Sigmoid colon (tissue), 6 donors: ENCODE measurements at regions not wholly inside any gene's neighbourhood (a gene's known extent, or its start where the extent isn't known, plus 50 kb on each side); places are given as distances from the start of the nearest gene placed in this dataset.

ENCODE experiments used
- DNase-seq: peaks from one replicate; pipeline ENCODE4 v3.0.0-alpha.2; 2019
- H3K27ac ChIP-seq, 4 donors: fragments of 200-600 bp; sonication (generic); one replicate each; pipeline ENCODE4 v1.5.1; 2016 to 2019; ENCODE audit warnings: mild to moderate bottlenecking in 1 of 4
- H3K27me3 ChIP-seq, 3 donors: fragments of 200-600 bp; sonication (generic); one replicate each; pipeline ENCODE4 v1.5.1; 2019; ENCODE audit warnings: mild to moderate bottlenecking in 1 of 3
- H3K36me3 ChIP-seq, 4 donors: fragments of 200-600 bp; sonication (generic); one replicate each; pipeline ENCODE4 v1.5.1; 2016 to 2019
- H3K4me1 ChIP-seq, 4 donors: fragments of 200-600 bp; sonication (generic); one replicate each; pipeline ENCODE4 v1.5.1; 2017 to 2019
- H3K4me3 ChIP-seq, 4 donors: fragments of 200-600 bp; sonication (generic); one replicate each; pipeline ENCODE4 v1.5.1; 2017 to 2019; ENCODE audit warnings: mild to moderate bottlenecking in 2 of 4, moderate library complexity in 1 of 4
- H3K9me3 ChIP-seq, 4 donors: fragments of 200-600 bp in 3 of 4; sonication (generic) in 3 of 4; one replicate each; pipeline versions ENCODE4 v1.5.1 to v1.6.1; 2013 to 2019
- EP300 ChIP-seq, 4 donors: sonication (generic); formaldehyde crosslinking; IDR thresholded peaks; one replicate each; pipeline ENCODE4 v1.6.1; 2017; ENCODE audit warnings: antibody characterized with exemption in 4 of 4
- POLR2A ChIP-seq, 2 donors: fragments of 450-650 bp; IDR thresholded peaks; one replicate each; pipeline ENCODE4 v1.6.1; 2016; ENCODE audit warnings: antibody characterized with exemption in 2 of 2, mild to moderate bottlenecking in 2 of 2, moderate library complexity in 2 of 2
- POLR2AphosphoS5 ChIP-seq, 4 donors: sonication (generic); formaldehyde crosslinking; IDR thresholded peaks; one replicate each; pipeline ENCODE4 v1.6.1; 2017; ENCODE audit warnings: antibody characterized with exemption in 4 of 4
- WGBS, 2 donors: extraction: QIAGEN DNeasy Blood & Tissue Kit; methylation state at CpG; one replicate each; pipeline ENCODE4 v1.1.7; 2013; 5-methylcytosine and 5-hydroxymethylcytosine counted together
- intact Hi-C: fragments of 100-400 bp; cut with DNase I; formaldehyde crosslinking; loops from one replicate; pipeline ENCODE4 v1.15.1; 2023
- TF ChIP-seq, protein P1 (sequence below), 4 experiments: fragments of 450-650 bp in 3 of 4; fragments of 200-600 bp in 1 of 4; IDR thresholded peaks; one replicate each; pipeline ENCODE4 v1.5.1; 2016 to 2019; ENCODE audit warnings: antibody characterized with exemption in 4 of 4, mild to moderate bottlenecking in 3 of 4, moderate library complexity in 2 of 4
- donor health status: healthy with polysubstance abuse.
- donor health status: healthy.

DNA sequence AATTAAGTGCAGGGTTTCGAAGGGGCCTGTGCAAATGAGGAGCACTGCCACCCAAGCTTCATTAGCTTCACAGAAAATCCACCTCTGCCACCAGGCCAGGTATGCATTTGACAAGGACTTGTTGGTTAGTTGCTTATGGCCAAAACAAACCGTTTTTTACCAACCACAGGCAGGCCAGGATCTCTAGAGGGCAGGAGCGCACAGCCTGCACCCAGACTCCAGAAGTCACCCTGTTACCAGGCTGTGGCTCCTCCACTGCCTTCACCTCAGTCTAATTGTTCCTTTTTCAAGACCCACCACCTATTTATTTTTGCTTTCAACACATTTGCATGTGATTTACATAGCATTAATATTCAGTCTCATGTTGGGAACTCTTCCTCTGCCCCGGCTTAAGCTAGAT lies 78.3 kb upstream of the HSPA9 start:
- Histone ChIP-seq H3K27me3 (no peaks in the 10 kb centered on the region), H3K4me1 (peaks cover 0 to 12% (median 10%) of the 10 kb centered on the region in 4 donors), H3K9me3 (no peaks in the 10 kb centered on the region), H3K36me3 (no peaks in the 10 kb centered on the region), H3K4me3 (no peak overlapping the region), H3K27ac (no peak overlapping the region)
- TF ChIP-seq POLR2AphosphoS5 (IDR thresholded peaks at IDR 0.05), result no peak
- no peak for DNase-seq
- intact Hi-C loops, result no loop called here
- WGBS, 2 donors, result 58 to 62% methylated on average over 4 of the region's 4 CpGs

DNA sequence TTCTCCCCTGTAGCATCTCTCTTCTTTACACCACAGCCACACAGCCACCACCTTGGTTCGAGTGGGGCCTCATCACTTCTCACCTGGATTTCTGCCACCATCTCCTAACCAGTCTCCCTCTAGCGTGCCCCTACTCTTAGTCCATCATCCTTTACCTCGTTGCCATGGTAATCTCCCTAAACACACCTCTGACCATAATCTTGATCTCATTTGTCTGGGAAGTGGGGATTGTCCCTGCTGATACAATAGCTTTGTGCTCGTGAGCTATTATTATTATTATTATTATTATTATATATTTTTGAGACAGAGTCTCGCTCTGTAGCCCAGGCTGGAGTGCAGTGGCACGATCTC lies 76.5 kb upstream of the HSPA9 start:
- intact Hi-C loops, result no loop called here
- DNase-seq, result no peak
- TF ChIP-seq POLR2AphosphoS5 (IDR thresholded peaks at IDR 0.05), result no peak
- TF ChIP-seq EP300 (IDR thresholded peaks at IDR 0.05), result no peak
- TF ChIP-seq, protein P1, sequence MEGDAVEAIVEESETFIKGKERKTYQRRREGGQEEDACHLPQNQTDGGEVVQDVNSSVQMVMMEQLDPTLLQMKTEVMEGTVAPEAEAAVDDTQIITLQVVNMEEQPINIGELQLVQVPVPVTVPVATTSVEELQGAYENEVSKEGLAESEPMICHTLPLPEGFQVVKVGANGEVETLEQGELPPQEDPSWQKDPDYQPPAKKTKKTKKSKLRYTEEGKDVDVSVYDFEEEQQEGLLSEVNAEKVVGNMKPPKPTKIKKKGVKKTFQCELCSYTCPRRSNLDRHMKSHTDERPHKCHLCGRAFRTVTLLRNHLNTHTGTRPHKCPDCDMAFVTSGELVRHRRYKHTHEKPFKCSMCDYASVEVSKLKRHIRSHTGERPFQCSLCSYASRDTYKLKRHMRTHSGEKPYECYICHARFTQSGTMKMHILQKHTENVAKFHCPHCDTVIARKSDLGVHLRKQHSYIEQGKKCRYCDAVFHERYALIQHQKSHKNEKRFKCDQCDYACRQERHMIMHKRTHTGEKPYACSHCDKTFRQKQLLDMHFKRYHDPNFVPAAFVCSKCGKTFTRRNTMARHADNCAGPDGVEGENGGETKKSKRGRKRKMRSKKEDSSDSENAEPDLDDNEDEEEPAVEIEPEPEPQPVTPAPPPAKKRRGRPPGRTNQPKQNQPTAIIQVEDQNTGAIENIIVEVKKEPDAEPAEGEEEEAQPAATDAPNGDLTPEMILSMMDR (IDR thresholded peaks at IDR 0.05), result no peak
- no peak for TF ChIP-seq POLR2A (IDR thresholded peaks at IDR 0.05)
- Histone ChIP-seq H3K27ac (no peak overlapping the region), H3K4me3 (no peak overlapping the region), H3K27me3 (no peaks in the 10 kb centered on the region), H3K9me3 (no peaks in the 10 kb centered on the region), H3K36me3 (no peaks in the 10 kb centered on the region), H3K4me1 (peaks cover 0 to 2% (median under 1%) of the 10 kb centered on the region in 4 donors)
- WGBS, 2 donors, result 73 to 81% methylated on average over 6 of the region's 6 CpGs

GRCh38 chr5:138651058-138651766 lies 76.0 kb upstream of the HSPA9 start:
- no peaks in the 10 kb centered on the region for H3K36me3 ChIP-seq
- H3K4me1 ChIP-seq, result no peaks in the 10 kb centered on the region
- no peaks in the 10 kb centered on the region for H3K9me3 ChIP-seq
- H3K4me3 ChIP-seq, result no peak overlapping the region
- no peak for TF ChIP-seq POLR2A (IDR thresholded peaks at IDR 0.05)
- TF ChIP-seq, protein P1 (IDR thresholded peaks at IDR 0.05), result no peak
- no peak for TF ChIP-seq EP300 (IDR thresholded peaks at IDR 0.05)
- TF ChIP-seq POLR2AphosphoS5 (IDR thresholded peaks at IDR 0.05), result no peak
- 60 to 72% methylated on average over 14 of the region's 14 CpGs for WGBS, 2 donors
- H3K27ac ChIP-seq, result no peak overlapping the region
- H3K27me3 ChIP-seq, result no peaks in the 10 kb centered on the region
- intact Hi-C loops, result no loop called here
- no peak for DNase-seq

GRCh38 chr5:138650196-138650595 lies 75.0 kb upstream of the HSPA9 start:
- TF ChIP-seq, protein P1 (IDR thresholded peaks at IDR 0.05), result no peak
- TF ChIP-seq POLR2AphosphoS5 (IDR thresholded peaks at IDR 0.05) (no peak), EP300 (IDR thresholded peaks at IDR 0.05) (no peak)
- intact Hi-C loops, result no loop called here
- no peaks in the 10 kb centered on the region for H3K27me3 ChIP-seq
- no peak for DNase-seq
- no peak overlapping the region for H3K27ac ChIP-seq
- H3K4me3 ChIP-seq, result no peak overlapping the region
- 80 to 88% methylated on average over 7 of the region's 7 CpGs for WGBS, 2 donors
- no peaks in the 10 kb centered on the region for H3K36me3 ChIP-seq
- H3K9me3 ChIP-seq, result no peaks in the 10 kb centered on the region
- no peaks in the 10 kb centered on the region for H3K4me1 ChIP-seq

GRCh38 chr5:138649775-138650174 lies 74.6 kb upstream of the HSPA9 start:
- no peaks in the 10 kb centered on the region for H3K4me1 ChIP-seq
- H3K4me3 ChIP-seq, result no peak overlapping the region
- H3K27me3 ChIP-seq, result no peaks in the 10 kb centered on the region
- intact Hi-C loops, result no loop called here
- no peaks in the 10 kb centered on the region for H3K36me3 ChIP-seq
- H3K27ac ChIP-seq, result no peak overlapping the region
- no peaks in the 10 kb centered on the region for H3K9me3 ChIP-seq
- TF ChIP-seq, protein P1 (IDR thresholded peaks at IDR 0.05), result no peak
- no peak for TF ChIP-seq POLR2AphosphoS5 (IDR thresholded peaks at IDR 0.05)
- TF ChIP-seq POLR2A (IDR thresholded peaks at IDR 0.05), result no peak
- TF ChIP-seq EP300 (IDR thresholded peaks at IDR 0.05), result no peak
- 55 to 57% methylated on average over 3 of the region's 3 CpGs for WGBS, 2 donors
- DNase-seq, result no peak
